AG04449 (cell line): ENCODE measurements at regions not wholly inside any gene's neighbourhood (a gene's known extent, or its start where the extent isn't known, plus 50 kb on each side); places are given as distances from the start of the nearest gene placed in this dataset.

Experiments
- CTCF ChIA-PET: fragments of 350-600 bp; formaldehyde crosslinking; extraction: SDS; loops from one replicate; lab custom pipeline; 2021; ENCODE audit warnings: antibody characterized with exemption; lab: Yijun Ruan, JAX
- POLR2A ChIA-PET: fragments of 400-600, 350-600 bp; formaldehyde crosslinking; extraction: SDS; loops from one replicate; lab custom pipeline; 2020; ENCODE audit warnings: antibody characterized with exemption, inconsistent platforms; lab: Yijun Ruan, JAX
- DNase-seq: peaks from one replicate; pipeline ENCODE4 v3.0.0-alpha.2; 2010; ENCODE audit warnings: low read depth, low spot score
- H3K4me3 ChIP-seq: 2 replicates; pipeline ENCODE4 v1.5.1; 2011; ENCODE audit warnings: low read depth, mild to moderate bottlenecking, control low read depth, low read length
- CTCF ChIP-seq: IDR thresholded peaks from one replicate; pipeline ENCODE4 v1.5.1; 2011; ENCODE audit warnings: mild to moderate bottlenecking, moderate library complexity, low read length, control low read depth, inconsistent platforms; ENCODE audit not compliant: insufficient read depth; ENCODE audit errors: missing control alignments

GRCh38 chr7:98679741-98680140 lies 62.7 kb downstream of the NPTX2 start:
- ChIA-PET POLR2A (no interaction called here), CTCF (no interaction called here)
- H3K4me3 ChIP-seq = no peak overlapping the region
- no peak for DNase-seq
- TF ChIP-seq CTCF = no peak

DNA sequence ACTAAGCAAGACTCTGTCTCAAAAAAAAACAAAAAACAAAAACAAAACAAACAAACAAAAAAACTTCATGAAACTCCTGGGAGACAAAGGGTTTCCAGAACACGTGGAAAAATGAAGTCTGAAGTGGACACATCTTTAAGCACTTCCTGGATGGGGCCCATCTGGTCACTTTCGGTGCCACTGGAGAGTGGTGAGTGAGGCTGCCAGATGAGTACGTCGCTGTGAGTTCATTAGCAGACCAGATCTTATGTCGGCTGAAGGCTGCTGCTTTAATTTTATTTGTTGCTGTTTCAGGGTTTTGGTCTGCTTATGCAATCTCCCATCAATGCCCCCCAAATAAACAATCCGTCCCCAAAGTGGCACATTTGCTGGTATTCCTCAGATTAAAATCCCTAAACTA lies 64.4 kb downstream of the NPTX2 start:
- no peak overlapping the region for H3K4me3 ChIP-seq
- ChIA-PET POLR2A (no interaction called here), CTCF (no interaction called here)
- DNase-seq = no peak
- no peak for TF ChIP-seq CTCF

GRCh38 chr7:98681951-98682350 lies 64.9 kb downstream of the NPTX2 start:
- TF ChIP-seq CTCF = no peak
- DNase-seq = no peak
- ChIA-PET CTCF (no interaction called here), POLR2A (no interaction called here)
- no peak overlapping the region for H3K4me3 ChIP-seq

DNA sequence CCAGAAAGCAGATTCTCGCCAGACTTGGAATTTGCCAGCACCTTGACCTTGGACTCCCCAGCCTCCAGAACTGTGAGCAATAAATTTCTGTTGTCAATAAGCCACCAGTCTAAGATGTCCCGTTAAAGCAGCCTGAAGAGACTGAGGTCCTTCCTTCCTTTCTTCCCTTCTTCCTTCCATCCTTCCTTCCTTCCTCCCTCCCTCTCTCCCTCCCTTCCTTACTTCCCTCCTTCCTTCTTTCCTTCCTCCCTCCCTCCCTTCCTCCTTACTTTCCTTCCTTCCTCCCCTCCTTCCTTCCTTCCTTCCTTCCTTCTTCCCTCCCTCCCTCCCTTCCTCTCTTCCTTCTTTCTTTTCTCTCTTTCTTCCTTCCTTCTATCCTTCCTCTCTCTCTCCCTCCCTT lies 66.4 kb downstream of the NPTX2 start:
- H3K4me3 ChIP-seq = no peak overlapping the region
- ChIA-PET POLR2A (no interaction called here), CTCF (no interaction called here)
- no peak for DNase-seq
- TF ChIP-seq CTCF = no peak

- CTCF ChIA-PET = no interaction called here
- TF ChIP-seq CTCF = no peak
- DNase-seq = no peak
- no peak overlapping the region for H3K4me3 ChIP-seq
- POLR2A ChIA-PET = interaction anchor here (0.6 kb wide), 1 partner anchor 71 kb away, joined by 3 read pairs; no protein-coding TSS in a partner anchor
Observed at GRCh38 chr7:98685541-98685940, 68.5 kb downstream of the NPTX2 start.

DNA sequence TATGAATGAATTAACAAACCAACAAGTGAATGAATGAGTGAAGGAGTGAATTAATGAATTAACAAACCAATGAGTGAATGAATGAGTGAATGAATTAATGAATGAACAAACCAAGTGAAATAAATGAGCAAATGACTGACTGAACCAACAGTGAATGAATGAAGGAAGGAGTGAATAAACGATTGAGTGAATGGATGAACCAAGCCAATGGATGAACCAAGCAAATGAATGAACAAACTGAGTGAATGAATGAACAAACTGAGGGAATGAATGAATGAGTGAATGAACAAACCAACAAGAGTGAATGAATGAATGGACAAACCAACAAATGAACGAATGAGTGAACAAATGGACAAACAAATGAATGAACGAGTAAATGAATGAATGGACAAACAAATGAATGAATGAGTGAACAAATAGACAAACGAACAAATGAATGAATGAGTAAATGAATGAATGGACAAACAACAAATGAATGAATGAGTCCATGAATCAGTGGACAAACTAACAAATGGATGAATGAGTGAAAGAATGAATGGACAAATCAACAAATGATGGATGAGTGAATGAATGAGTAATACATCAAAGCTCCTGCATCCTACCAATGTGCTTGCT lies 69.5 kb downstream of the NPTX2 start:
- DNase-seq = no peak
- H3K4me3 ChIP-seq = no peak overlapping the region
- ChIA-PET POLR2A (no interaction called here), CTCF (no interaction called here)
- TF ChIP-seq CTCF = no peak
